ENCODE measurements at regions not wholly inside any gene's neighbourhood (a gene's known extent, or its start where the extent isn't known, plus 50 kb on each side); places are given as distances from the start of the nearest gene placed in this dataset.

DNA sequence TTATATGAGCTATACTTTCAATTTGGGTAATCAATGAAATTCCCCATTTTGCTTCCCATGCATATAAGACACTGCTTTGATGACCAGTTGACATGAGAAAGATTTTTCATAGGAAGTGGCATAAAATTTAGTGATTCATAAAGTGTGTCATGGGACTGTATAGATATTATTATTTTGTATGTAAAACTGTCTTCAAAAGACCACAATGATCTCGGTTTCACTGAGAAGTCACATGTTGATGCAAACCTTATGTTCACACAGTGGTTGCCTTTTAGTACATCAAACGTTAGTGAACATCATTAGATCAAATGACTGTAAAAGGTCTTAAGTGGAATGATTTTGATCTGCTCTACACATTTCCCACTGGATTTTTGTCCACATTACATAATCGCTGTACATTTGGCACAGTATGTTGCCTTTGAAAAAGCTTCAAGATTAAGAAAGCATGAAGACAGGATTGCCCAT lies 349.2 kb upstream of the MEF2C start:
- H3K4me1 Mint-ChIP-seq (ENCODE audit: low read depth) = no peaks in the 10 kb centered on the region
- ChIA-PET CTCF (no interaction called here), POLR2A (no interaction called here)
- DNase-seq = no peak
- no peak overlapping the region for H3K27ac Mint-ChIP-seq
- H3K9me3 Mint-ChIP-seq = no peaks in the 10 kb centered on the region
- intact Hi-C loops (cut with micrococcal nuclease) = no loop called here
- H3K27me3 Mint-ChIP-seq = no peaks in the 10 kb centered on the region
- H3K36me3 Mint-ChIP-seq = no peaks in the 10 kb centered on the region
- no peak overlapping the region for H3K4me3 Mint-ChIP-seq

DNA sequence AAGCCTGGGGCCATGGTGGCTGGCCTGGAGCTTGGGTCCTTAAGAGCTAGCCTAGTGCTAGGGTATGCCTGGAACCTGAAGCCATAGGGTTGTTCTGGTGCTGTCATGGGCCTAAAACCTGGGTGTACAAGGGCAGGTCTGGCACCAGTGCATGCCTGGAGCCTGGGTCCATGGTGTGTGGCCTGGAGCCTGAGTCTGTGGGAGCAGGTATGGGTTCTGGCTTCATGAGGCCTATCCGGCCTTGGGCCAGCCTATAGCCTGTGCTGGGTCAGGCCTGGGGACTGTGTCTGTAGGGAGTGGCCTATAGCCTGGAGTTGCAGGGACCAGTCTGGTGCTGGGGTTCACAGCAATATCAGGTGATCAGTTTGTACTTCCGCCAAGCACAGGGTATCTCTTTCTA lies 347.2 kb upstream of the MEF2C start:
- H3K27me3 Mint-ChIP-seq = no peaks in the 10 kb centered on the region
- H3K36me3 Mint-ChIP-seq = no peaks in the 10 kb centered on the region
- no peak overlapping the region for H3K4me3 Mint-ChIP-seq
- H3K4me1 Mint-ChIP-seq (ENCODE audit: low read depth) = no peaks in the 10 kb centered on the region
- ChIA-PET CTCF (interaction anchor here (0.6 kb wide), 1 partner anchor 472 kb away, joined by 3 read pairs; no protein-coding TSS in a partner anchor), POLR2A (no interaction called here)
- DNase-seq = no peak
- intact Hi-C loops (cut with micrococcal nuclease) = no loop called here
- H3K27ac Mint-ChIP-seq = no peak overlapping the region
- no peaks in the 10 kb centered on the region for H3K9me3 Mint-ChIP-seq

DNA sequence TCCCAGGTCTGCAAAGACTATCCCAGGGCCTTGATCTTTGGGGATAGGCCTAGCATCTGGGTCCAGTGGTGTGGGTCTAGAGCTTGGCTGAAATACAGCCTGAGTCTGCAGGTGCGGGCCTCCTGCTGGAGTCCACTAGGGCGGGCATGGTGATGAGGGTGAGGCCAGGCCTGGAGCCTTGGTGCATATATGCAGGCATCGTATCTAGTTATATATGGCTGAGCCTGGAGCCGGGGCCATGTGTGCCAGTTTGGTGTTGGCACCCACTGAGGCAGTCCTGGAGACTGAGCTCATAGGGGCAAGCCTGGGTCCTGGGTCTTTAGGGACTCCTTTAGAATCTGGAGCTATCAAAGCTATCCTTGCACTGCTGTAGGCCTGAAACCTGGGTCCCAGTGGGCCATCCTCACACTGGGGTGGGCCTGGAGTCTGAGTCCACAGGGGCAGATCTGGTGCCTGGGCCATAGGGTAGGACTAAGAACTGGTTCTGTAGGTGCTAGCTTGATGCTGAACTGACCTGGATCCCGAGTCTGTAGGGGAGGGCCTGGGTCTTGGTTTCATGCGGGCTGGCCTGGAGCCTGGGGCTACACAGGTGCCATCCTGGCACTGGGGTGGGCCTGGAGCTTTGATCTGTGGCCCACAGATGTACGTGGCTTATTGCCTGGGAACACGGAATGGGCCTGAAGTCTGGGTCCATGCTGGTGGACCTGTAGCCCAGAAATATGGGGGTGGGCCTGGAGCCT lies 346.5 kb upstream of the MEF2C start:
- no peak for DNase-seq
- POLR2A ChIA-PET = interaction anchor here (0.7 kb wide), 1 partner anchor 144 kb away, joined by 3 read pairs; no protein-coding TSS in a partner anchor
- CTCF ChIA-PET = interaction anchor here (0.6 kb wide), 1 partner anchor 471 kb away, joined by 3 read pairs; no protein-coding TSS in a partner anchor
- Mint-ChIP-seq H3K36me3 (no peaks in the 10 kb centered on the region), H3K27ac (no peak overlapping the region), H3K9me3 (no peaks in the 10 kb centered on the region), H3K4me1 (ENCODE audit: low read depth) (no peaks in the 10 kb centered on the region), H3K4me3 (no peak overlapping the region), H3K27me3 (no peaks in the 10 kb centered on the region)
- intact Hi-C loops (cut with micrococcal nuclease) = no loop called here

DNA sequence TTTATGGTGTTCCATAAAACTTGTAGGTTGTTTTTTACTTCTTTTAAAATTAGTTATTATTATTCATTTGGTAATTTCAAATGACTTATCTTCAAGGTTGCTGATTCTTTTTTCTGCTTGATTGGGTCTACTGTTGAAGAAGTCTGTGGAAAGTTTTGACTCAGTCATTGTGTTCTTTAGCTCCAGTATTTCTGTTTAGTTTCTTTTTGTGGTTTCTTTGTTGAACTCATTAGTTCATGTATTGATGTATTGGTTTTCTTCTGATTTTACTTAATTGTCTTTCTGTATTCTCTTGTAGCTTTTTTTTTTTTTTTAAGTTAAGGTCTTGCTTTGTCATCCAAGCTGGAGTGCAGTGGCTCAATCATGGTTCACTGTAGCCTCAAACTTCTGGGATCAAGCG lies 345.4 kb upstream of the MEF2C start:
- intact Hi-C loops (cut with micrococcal nuclease) = no loop called here
- H3K27ac Mint-ChIP-seq = no peak overlapping the region
- ChIA-PET POLR2A (no interaction called here), CTCF (no interaction called here)
- no peak for DNase-seq
- no peaks in the 10 kb centered on the region for H3K9me3 Mint-ChIP-seq
- H3K36me3 Mint-ChIP-seq = no peaks in the 10 kb centered on the region
- no peaks in the 10 kb centered on the region for H3K4me1 Mint-ChIP-seq (ENCODE audit: low read depth)
- no peaks in the 10 kb centered on the region for H3K27me3 Mint-ChIP-seq
- no peak overlapping the region for H3K4me3 Mint-ChIP-seq

DNA sequence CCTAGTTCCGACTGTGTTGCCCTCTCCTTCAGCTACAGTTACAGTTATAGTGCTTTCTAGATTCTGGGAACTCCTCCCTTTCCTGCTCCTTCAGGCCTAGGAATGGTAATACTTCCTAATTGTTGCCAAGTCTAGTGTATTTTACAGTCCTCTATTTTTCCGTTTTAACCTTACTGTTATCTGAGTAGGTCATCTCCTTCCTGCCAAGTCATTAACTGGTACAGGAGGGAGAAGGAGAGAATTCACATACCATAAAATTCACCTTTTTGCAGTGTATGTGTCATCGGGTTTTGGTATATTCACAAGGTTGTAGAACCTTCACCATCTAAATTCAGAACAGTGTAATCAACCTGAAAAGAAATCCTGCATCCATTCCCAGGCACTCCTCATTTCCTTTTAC lies 335.4 kb upstream of the MEF2C start:
- POLR2A ChIA-PET = no interaction called here
- CTCF ChIA-PET = interaction anchor here (0.6 kb wide), 1 partner anchor 660 kb away, joined by 3 read pairs; no protein-coding TSS in a partner anchor
- DNase-seq = no peak
- no peak overlapping the region for H3K4me3 Mint-ChIP-seq
- H3K9me3 Mint-ChIP-seq = no peaks in the 10 kb centered on the region
- no peak overlapping the region for H3K27ac Mint-ChIP-seq
- H3K36me3 Mint-ChIP-seq = no peaks in the 10 kb centered on the region
- H3K4me1 Mint-ChIP-seq (ENCODE audit: low read depth) = no peaks in the 10 kb centered on the region
- H3K27me3 Mint-ChIP-seq = no peaks in the 10 kb centered on the region
- intact Hi-C loops (cut with micrococcal nuclease) = no loop called here

DNA sequence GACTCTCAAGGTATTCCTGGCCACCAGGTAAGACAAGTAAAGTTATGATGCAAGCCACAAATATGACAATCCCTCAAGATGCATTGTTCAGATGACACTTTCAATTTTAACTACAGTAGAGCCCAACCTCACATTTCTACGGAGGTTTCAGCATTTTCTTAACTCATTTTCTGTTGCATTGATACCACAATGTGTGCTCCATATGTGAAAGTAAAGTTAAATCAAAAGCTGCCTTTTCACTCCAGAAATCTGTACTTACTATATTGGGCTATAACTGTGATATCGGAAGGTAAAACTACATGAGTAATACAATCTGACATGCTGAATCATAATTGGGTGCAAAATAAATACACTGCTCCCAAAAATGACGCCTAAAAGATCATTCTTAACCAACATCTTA lies 333.6 kb upstream of the MEF2C start:
- Mint-ChIP-seq H3K9me3 (no peaks in the 10 kb centered on the region), H3K4me3 (no peak overlapping the region), H3K27ac (no peak overlapping the region), H3K27me3 (no peaks in the 10 kb centered on the region), H3K4me1 (ENCODE audit: low read depth) (no peaks in the 10 kb centered on the region), H3K36me3 (no peaks in the 10 kb centered on the region)
- no peak for DNase-seq
- intact Hi-C loops (cut with micrococcal nuclease) = no loop called here
- CTCF ChIA-PET = no interaction called here
- POLR2A ChIA-PET = no interaction called here

DNA sequence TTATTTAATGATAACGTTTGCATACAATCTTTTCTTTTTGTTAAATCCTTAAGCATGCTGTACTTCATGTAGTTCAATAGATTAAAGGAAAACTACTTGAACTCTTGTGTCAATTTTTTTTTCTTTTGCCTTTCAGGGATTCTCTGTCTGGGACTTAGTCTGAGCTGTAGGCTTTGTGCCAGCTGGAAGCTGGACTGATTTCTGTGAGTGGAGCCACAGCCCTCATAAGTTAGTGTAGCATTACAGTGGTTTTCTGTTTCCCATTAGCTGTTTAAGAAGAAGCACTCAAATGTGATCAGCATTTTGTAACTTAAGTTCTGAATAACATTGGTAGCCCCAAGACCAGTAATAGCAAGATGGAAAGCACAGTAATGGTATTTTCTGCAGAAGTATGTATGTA lies 330.6 kb upstream of the MEF2C start:
- H3K4me3 Mint-ChIP-seq = no peak overlapping the region

DNA sequence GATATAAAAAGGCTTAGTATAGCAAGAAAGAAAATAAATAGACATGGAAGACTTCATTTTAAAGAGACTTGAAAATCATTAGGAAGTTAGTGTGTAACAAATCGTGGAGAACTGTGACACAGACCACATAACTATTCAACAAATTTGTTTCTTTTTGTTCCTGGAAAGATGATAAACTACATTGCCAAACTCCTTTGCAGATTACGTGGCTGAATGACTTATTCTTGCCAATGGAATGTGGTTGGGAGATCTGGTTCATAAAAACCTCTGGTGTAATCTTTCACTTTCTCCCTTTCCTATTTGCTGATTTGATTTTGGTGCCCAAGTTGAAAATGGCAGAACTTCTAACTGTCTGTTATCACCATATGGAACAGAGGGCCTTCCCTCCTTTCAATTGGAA lies 328.9 kb upstream of the MEF2C start:
- POLR2A ChIA-PET = no interaction called here
- no peaks in the 10 kb centered on the region for H3K36me3 Mint-ChIP-seq
- H3K4me1 Mint-ChIP-seq (ENCODE audit: low read depth) = no peaks in the 10 kb centered on the region
- CTCF ChIA-PET = no interaction called here
- intact Hi-C loops (cut with micrococcal nuclease) = no loop called here
- DNase-seq = no peak
- no peaks in the 10 kb centered on the region for H3K27me3 Mint-ChIP-seq
- H3K27ac Mint-ChIP-seq = no peak overlapping the region
- no peaks in the 10 kb centered on the region for H3K9me3 Mint-ChIP-seq
- H3K4me3 Mint-ChIP-seq = no peak overlapping the region

More for the DNA sequence above, 330.6 kb upstream of the MEF2C start:
- no peak overlapping the region for H3K27ac Mint-ChIP-seq
- intact Hi-C loops (cut with micrococcal nuclease) = no loop called here
- ChIA-PET POLR2A (no interaction called here), CTCF (no interaction called here)
- no peaks in the 10 kb centered on the region for H3K27me3 Mint-ChIP-seq
- no peak for DNase-seq
- no peaks in the 10 kb centered on the region for H3K4me1 Mint-ChIP-seq (ENCODE audit: low read depth)
- H3K9me3 Mint-ChIP-seq = no peaks in the 10 kb centered on the region
- no peaks in the 10 kb centered on the region for H3K36me3 Mint-ChIP-seq

DNA sequence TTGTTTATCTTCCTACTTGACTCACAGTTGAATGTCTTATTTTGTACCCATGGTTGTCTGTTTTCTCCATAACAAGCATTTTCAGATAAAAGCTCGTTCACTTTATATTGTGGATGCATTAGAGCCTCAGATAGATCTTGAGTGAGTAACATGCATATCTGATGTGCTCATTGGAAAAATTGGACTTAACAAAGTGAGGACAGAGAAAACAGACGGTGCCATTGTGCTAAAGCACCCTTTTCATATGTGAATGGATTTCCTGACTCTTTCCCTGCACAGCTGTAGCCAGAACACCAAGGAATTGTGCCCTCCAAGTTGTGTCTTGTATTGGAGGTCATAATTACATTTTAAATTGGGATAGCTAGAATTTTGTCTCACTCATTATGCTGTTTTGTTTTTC lies 325.8 kb upstream of the MEF2C start:
- ChIA-PET CTCF (no interaction called here), POLR2A (no interaction called here)
- no peak overlapping the region for H3K4me3 Mint-ChIP-seq
- no peaks in the 10 kb centered on the region for H3K36me3 Mint-ChIP-seq
- no peaks in the 10 kb centered on the region for H3K9me3 Mint-ChIP-seq
- H3K27ac Mint-ChIP-seq = no peak overlapping the region
- H3K4me1 Mint-ChIP-seq (ENCODE audit: low read depth) = no peaks in the 10 kb centered on the region
- intact Hi-C loops (cut with micrococcal nuclease) = no loop called here
- DNase-seq = no peak
- H3K27me3 Mint-ChIP-seq = no peaks in the 10 kb centered on the region

DNA sequence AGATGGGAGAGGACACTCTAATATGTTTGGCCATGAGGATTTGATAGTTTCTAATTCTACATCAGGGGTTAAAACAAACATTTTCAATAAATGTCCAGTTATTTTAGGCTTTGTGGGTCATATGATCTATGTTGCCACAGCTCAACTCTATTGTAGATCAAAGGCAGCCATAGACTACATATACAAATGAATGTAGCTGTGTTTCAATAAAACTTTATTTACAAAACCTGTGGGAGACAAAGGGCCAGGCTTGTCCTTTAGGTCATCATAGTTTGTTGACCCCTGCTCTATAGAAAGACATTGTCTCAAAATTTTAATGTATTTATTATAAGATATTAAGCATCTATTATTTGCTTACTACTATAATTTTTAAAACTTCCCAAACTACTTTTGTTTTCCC lies 325.4 kb upstream of the MEF2C start:
- intact Hi-C loops (cut with micrococcal nuclease) = no loop called here
- DNase-seq = no peak
- H3K4me3 Mint-ChIP-seq = no peak overlapping the region
- no peaks in the 10 kb centered on the region for H3K4me1 Mint-ChIP-seq (ENCODE audit: low read depth)
- H3K27ac Mint-ChIP-seq = no peak overlapping the region
- ChIA-PET CTCF (no interaction called here), POLR2A (no interaction called here)
- no peaks in the 10 kb centered on the region for H3K36me3 Mint-ChIP-seq
- no peaks in the 10 kb centered on the region for H3K27me3 Mint-ChIP-seq
- no peaks in the 10 kb centered on the region for H3K9me3 Mint-ChIP-seq

DNA sequence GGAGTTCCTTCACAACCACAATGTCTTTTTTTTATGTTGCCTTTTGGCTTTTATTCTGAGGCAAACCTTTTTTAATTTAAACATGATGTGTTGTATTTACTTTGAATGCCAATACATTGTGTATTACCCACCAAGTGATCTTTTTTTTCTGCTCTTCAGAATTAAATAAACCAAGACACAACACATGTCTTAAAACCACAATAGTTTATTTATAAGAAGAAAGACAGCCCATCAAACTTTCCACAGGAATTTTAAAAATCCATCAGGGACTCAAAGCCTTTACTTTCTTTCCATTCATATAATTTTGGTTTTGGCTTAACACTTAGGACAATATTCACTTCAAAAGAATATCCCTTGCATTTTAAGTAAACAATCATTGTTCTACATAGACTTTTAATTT lies 321.8 kb upstream of the MEF2C start:
- no peak overlapping the region for H3K4me3 Mint-ChIP-seq
- ChIA-PET CTCF (no interaction called here), POLR2A (no interaction called here)
- intact Hi-C loops (cut with micrococcal nuclease) = no loop called here
- no peak for DNase-seq
- no peaks in the 10 kb centered on the region for H3K27me3 Mint-ChIP-seq
- no peaks in the 10 kb centered on the region for H3K36me3 Mint-ChIP-seq
- no peaks in the 10 kb centered on the region for H3K4me1 Mint-ChIP-seq (ENCODE audit: low read depth)
- peaks cover 7% of the 10 kb centered on the region for H3K9me3 Mint-ChIP-seq
- no peak overlapping the region for H3K27ac Mint-ChIP-seq

DNA sequence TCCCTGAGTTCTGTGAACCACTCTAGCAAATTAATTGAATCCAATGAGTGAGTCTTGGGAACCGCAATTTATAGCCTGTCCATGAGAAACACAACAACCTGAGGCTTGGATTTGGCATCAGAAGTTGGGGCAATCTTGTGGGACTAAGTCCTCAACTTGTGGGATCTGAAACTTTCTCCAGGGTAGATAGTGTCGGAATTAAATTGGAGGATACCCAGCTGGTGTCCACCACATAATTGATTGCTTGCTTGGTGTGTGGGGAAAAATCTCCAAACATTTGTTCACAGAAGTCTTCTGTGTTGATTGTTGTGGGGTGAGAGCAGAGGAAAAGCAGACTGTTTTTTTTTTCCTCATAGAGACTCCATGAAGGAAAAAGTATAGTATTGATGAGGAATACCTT lies 320.6 kb upstream of the MEF2C start:
- CTCF ChIA-PET = no interaction called here
- no peaks in the 10 kb centered on the region for H3K36me3 Mint-ChIP-seq

DNA sequence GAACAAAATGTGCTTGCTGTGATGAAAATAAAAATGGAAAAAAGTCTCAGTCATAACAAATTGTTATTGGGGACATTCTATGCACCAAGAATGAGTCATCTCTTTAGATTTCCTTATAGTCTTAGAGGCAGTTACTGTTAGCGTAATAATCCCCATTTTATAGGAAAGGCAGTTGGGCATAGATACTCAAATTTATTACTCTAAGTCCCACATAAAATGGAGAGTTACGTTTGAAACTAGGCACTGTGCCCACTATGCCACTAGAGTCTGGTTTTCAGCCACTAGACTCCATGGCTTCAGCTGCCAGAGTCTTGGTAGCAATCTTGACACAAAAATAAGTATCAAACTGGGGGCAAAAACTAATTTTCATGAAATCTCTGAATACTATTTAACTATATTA lies 317.9 kb upstream of the MEF2C start:
- POLR2A ChIA-PET = no interaction called here
- intact Hi-C loops (cut with micrococcal nuclease) = no loop called here
- H3K9me3 Mint-ChIP-seq = peaks cover 22% of the 10 kb centered on the region
- CTCF ChIA-PET = no interaction called here
- no peak overlapping the region for H3K27ac Mint-ChIP-seq
- H3K4me1 Mint-ChIP-seq (ENCODE audit: low read depth) = no peaks in the 10 kb centered on the region
- H3K27me3 Mint-ChIP-seq = no peaks in the 10 kb centered on the region
- H3K36me3 Mint-ChIP-seq = no peaks in the 10 kb centered on the region
- DNase-seq = no peak
- H3K4me3 Mint-ChIP-seq = no peak overlapping the region

More for the DNA sequence above, 320.6 kb upstream of the MEF2C start:
- intact Hi-C loops (cut with micrococcal nuclease) = no loop called here
- Mint-ChIP-seq H3K27me3 (no peaks in the 10 kb centered on the region), H3K27ac (no peak overlapping the region), H3K4me1 (ENCODE audit: low read depth) (no peaks in the 10 kb centered on the region), H3K4me3 (no peak overlapping the region), H3K9me3 (peaks cover 15% of the 10 kb centered on the region)
- DNase-seq = no peak
- POLR2A ChIA-PET = no interaction called here
